Kidney (tissue), 13 donors: ENCODE measurements at regions not wholly inside any gene's neighbourhood (a gene's known extent, or its start where the extent isn't known, plus 50 kb on each side); places are given as distances from the start of the nearest gene placed in this dataset.

Experiments
- DNase-seq, 5 donors: peaks; one replicate each; pipeline ENCODE4 v3.0.0-alpha.2; 2013 to 2020
- FAIRE-seq: peaks from 2 replicates; lab custom pipeline; 2012; peaks lifted over from hg19 to GRCh38; lab: Jason Lieb, UNC
- H3K27ac ChIP-seq, 2 donors: one replicate each; pipeline ENCODE4 v1.7.0; 2013; ENCODE audit warnings: low read depth in 2 of 2, low read length in 2 of 2, inconsistent platforms in 1 of 2
- H3K27me3 ChIP-seq: one replicate; pipeline ENCODE4 v1.7.1; 2013; ENCODE audit warnings: low read length, inconsistent platforms; ENCODE audit not compliant: control insufficient read depth, insufficient read depth
- H3K36me3 ChIP-seq, 3 donors: one replicate each; pipeline versions ENCODE4 v1.7.0 to v1.7.1; 2013; ENCODE audit warnings: low read length in 3 of 3, control low read depth in 1 of 3, inconsistent platforms in 1 of 3; ENCODE audit not compliant: insufficient read depth in 3 of 3, control insufficient read depth in 2 of 3
- H3K4me1 ChIP-seq, 3 donors: one replicate each; pipeline versions ENCODE4 v1.7.0 to v1.7.1; 2013; ENCODE audit warnings: low read length in 3 of 3, inconsistent platforms in 1 of 3, low read depth in 1 of 3; ENCODE audit not compliant: control insufficient read depth in 2 of 3, insufficient read depth in 2 of 3
- H3K4me3 ChIP-seq, 3 donors: one replicate each; pipeline versions ENCODE4 v1.7.0 to v1.8.1; 2013; ENCODE audit warnings: low read length in 3 of 3, control low read depth in 1 of 3, inconsistent platforms in 1 of 3
- H3K9ac ChIP-seq, 3 donors: one replicate each; pipeline versions ENCODE4 v1.7.0 to v1.7.1; 2013; ENCODE audit warnings: low read length in 3 of 3, control low read depth in 1 of 3, inconsistent platforms in 1 of 3
- H3K9me3 ChIP-seq, 3 donors: one replicate each; pipeline versions ENCODE4 v1.7.0 to v1.7.1; 2013; ENCODE audit warnings: low read length in 3 of 3, control low read depth in 1 of 3, inconsistent platforms in 1 of 3; ENCODE audit not compliant: control insufficient read depth in 2 of 3, insufficient read depth in 1 of 3
- intact Hi-C: fragments of 100-400 bp; cut with DNase I; formaldehyde crosslinking; loops from one replicate; pipeline ENCODE4 v1.11.1; 2022
- TF ChIP-seq, protein P1 (sequence below): IDR thresholded peaks from 3 replicates; pipeline ENCODE4 v1.5.1; 2012; ENCODE audit warnings: mild to moderate bottlenecking, moderate library complexity, borderline replicate concordance; ENCODE audit not compliant: insufficient read depth; ENCODE audit errors: extremely low read depth
- donor health status: control.
- donor health status: control.
- donor health status: control.
- donor health status: control.
- donor health status: control.
- donor health status: DM: yes; HTN: yes; CAD: no.
- donor health status: Normal renal cell carcinoma (clear cell type).

DNA sequence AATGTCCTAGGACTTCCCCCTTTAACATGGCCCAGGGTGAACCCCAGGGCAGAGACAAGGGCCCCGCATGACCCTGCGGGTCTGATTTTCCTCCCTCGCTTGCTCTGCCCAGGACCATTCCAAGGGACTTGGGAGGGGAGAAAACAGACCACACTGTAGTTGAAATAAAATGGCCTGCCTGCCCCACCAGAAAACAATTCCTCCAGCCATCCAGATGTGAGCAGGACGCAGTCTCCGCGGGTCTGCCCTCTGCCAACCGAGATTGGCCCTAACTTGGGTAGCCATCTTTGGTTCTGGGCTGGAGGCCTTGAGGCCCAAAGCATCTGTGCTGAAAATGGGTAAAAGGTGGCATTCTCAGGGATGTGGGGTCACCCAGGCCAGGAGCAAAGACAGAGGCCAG, 75.5 kb downstream of the RFLNA start:
- no peak for DNase-seq
- Histone ChIP-seq H3K4me3 (no peak overlapping the region), H3K36me3 (peaks cover 0 to 31% (median 2%) of the 10 kb centered on the region in 3 donors), H3K4me1 (peaks cover 0 to 28% (median 26%) of the 10 kb centered on the region in 3 donors), H3K27ac (peak overlapping the region; percentile 92 to 93), H3K27me3 (no peaks in the 10 kb centered on the region), H3K9ac (peak overlapping the region in 1 of 3 donors; percentile 44), H3K9me3 (no peaks in the 10 kb centered on the region)
- TF ChIP-seq, protein P1, sequence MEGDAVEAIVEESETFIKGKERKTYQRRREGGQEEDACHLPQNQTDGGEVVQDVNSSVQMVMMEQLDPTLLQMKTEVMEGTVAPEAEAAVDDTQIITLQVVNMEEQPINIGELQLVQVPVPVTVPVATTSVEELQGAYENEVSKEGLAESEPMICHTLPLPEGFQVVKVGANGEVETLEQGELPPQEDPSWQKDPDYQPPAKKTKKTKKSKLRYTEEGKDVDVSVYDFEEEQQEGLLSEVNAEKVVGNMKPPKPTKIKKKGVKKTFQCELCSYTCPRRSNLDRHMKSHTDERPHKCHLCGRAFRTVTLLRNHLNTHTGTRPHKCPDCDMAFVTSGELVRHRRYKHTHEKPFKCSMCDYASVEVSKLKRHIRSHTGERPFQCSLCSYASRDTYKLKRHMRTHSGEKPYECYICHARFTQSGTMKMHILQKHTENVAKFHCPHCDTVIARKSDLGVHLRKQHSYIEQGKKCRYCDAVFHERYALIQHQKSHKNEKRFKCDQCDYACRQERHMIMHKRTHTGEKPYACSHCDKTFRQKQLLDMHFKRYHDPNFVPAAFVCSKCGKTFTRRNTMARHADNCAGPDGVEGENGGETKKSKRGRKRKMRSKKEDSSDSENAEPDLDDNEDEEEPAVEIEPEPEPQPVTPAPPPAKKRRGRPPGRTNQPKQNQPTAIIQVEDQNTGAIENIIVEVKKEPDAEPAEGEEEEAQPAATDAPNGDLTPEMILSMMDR = no peak
- no peak for FAIRE-seq
- intact Hi-C loops = no loop called here

DNA sequence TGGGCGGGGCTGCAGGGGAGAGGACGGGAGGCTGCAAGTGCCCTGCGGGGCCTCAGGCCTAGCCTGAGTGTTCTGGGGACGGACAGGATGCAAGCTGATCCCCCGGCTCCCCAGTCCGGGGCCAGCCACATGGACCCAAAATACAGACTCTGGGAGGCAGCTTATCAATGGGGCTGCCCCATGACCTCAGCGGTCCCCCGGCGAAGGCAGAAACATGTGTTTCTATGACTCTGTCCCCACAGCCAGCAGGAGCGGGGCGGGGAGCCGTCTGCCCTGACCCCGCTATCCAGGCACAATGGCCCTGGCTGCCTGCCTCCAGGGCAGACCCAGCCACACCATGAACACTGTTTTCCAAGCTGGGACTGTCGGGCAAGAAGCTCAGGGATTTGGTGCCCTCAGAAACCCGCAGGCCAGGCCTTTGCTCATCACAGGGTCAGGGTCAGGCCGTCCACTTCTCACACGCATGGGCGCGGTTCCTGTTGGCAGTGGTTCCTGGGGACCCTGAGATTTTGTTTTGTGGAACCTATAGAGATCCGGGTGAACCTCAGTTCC, 75.0 kb downstream of the RFLNA start:
- intact Hi-C loops = no loop called here
- FAIRE-seq (no peak), DNase-seq (no peak)
- peaks cover 0 to 31% (median 26%) of the 10 kb centered on the region in 3 donors for H3K4me1 ChIP-seq
- H3K36me3 ChIP-seq = peaks cover 0 to 26% (median 2%) of the 10 kb centered on the region in 3 donors
- H3K4me3 ChIP-seq = no peak overlapping the region
- H3K9ac ChIP-seq = peak overlapping the region in 1 of 3 donors; percentile 44
- peak overlapping the region; percentile 92 to 93 for H3K27ac ChIP-seq
- no peaks in the 10 kb centered on the region for H3K9me3 ChIP-seq
- no peaks in the 10 kb centered on the region for H3K27me3 ChIP-seq
- TF ChIP-seq, protein P1 = no peak

DNA sequence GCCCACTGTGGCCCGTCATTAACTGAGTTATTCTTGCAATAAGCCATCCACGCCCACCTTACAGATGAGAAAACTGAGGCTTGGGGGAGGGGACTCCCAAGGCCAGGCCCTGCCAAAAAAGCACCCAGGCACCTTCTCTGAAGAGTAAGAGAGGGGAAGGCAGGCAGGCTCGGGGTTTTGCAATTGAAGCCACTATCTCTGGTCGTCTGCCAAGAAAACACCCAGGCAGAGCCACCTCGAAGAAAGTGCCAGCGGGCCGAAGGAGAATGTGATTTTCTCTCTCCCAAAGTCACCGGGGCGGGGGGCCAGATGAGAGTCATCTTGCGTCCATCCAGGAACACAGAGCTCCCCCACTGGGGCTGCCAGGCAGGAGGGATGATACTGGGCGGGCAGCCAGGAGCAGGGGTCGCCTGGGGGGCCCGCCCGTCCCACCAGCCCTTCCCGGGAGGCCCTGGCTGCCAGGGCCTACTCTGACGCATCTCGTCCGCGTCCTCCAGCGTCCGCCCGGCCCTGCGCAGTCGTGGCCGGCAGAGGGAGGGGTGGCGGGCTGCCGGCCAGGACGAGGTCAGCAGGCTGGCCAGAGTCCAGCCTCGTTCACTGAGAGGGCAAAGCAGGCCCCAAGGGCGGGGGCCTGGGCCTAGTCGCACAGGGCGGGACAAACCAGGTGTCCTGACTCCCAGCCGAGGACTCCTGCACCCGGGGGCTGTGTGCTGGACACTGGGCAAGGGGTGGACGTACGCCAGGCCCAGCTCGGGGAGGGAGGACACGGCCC, 74.3 kb downstream of the RFLNA start:
- peaks cover 0 to 19% (median 2%) of the 10 kb centered on the region in 3 donors for H3K36me3 ChIP-seq
- H3K4me3 ChIP-seq = no peak overlapping the region
- DNase-seq = peak in 4 of 5 donors; percentile 32 to 97 (median 68)
- peak overlapping the region; percentile 92 to 93 for H3K27ac ChIP-seq
- H3K9me3 ChIP-seq = no peaks in the 10 kb centered on the region
- peaks cover 0 to 31% (median 26%) of the 10 kb centered on the region in 3 donors for H3K4me1 ChIP-seq
- peak overlapping the region in 1 of 3 donors; percentile 78 for H3K9ac ChIP-seq
- intact Hi-C loops = no loop called here
- FAIRE-seq = no peak
- TF ChIP-seq, protein P1 = peak; percentile 17
- no peaks in the 10 kb centered on the region for H3K27me3 ChIP-seq
